LNCaP clone FGC (cell line): ENCODE measurements at regions not wholly inside any gene's neighbourhood (a gene's known extent, or its start where the extent isn't known, plus 50 kb on each side); places are given as distances from the start of the nearest gene placed in this dataset.

Source experiments
- DNase-seq: peaks from one replicate; pipeline ENCODE4 v3.0.0-alpha.2; 2011; ENCODE audit warnings: low read depth
- H3K4me3 ChIP-seq: 2 replicates; pipeline ENCODE4 v1.5.1; 2011; ENCODE audit warnings: mild to moderate bottlenecking, low read depth, low read length, control low read depth
- TF ChIP-seq, protein P1 (sequence below): IDR thresholded peaks from 2 replicates; pipeline ENCODE4 v1.5.1; 2012; ENCODE audit warnings: mild to moderate bottlenecking; ENCODE audit not compliant: control insufficient read depth, insufficient read depth; ENCODE audit errors: extremely low read depth

DNA sequence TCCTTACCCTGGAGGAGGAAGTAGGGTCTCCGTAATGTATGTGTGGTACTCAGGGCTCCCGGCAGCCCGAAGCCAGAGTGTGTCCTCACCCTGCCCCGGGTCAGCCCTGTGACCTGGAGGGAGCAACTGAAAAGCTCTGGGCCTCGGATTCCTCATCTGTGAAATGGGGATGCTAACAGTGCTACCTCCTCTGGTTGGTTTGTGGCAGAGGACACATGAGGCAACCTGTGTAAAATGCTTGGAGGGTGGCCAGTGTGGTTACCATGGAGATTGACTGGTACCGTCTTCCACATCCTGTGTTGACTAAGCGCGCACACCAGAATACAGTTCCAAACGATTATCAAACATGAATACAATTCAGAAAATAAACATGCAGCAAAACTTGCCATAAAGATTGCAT lies 163.8 kb upstream of the KLF6 start:
- no peak for DNase-seq
- TF ChIP-seq, protein P1, sequence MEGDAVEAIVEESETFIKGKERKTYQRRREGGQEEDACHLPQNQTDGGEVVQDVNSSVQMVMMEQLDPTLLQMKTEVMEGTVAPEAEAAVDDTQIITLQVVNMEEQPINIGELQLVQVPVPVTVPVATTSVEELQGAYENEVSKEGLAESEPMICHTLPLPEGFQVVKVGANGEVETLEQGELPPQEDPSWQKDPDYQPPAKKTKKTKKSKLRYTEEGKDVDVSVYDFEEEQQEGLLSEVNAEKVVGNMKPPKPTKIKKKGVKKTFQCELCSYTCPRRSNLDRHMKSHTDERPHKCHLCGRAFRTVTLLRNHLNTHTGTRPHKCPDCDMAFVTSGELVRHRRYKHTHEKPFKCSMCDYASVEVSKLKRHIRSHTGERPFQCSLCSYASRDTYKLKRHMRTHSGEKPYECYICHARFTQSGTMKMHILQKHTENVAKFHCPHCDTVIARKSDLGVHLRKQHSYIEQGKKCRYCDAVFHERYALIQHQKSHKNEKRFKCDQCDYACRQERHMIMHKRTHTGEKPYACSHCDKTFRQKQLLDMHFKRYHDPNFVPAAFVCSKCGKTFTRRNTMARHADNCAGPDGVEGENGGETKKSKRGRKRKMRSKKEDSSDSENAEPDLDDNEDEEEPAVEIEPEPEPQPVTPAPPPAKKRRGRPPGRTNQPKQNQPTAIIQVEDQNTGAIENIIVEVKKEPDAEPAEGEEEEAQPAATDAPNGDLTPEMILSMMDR = no peak
- no peak overlapping the region for H3K4me3 ChIP-seq

DNA sequence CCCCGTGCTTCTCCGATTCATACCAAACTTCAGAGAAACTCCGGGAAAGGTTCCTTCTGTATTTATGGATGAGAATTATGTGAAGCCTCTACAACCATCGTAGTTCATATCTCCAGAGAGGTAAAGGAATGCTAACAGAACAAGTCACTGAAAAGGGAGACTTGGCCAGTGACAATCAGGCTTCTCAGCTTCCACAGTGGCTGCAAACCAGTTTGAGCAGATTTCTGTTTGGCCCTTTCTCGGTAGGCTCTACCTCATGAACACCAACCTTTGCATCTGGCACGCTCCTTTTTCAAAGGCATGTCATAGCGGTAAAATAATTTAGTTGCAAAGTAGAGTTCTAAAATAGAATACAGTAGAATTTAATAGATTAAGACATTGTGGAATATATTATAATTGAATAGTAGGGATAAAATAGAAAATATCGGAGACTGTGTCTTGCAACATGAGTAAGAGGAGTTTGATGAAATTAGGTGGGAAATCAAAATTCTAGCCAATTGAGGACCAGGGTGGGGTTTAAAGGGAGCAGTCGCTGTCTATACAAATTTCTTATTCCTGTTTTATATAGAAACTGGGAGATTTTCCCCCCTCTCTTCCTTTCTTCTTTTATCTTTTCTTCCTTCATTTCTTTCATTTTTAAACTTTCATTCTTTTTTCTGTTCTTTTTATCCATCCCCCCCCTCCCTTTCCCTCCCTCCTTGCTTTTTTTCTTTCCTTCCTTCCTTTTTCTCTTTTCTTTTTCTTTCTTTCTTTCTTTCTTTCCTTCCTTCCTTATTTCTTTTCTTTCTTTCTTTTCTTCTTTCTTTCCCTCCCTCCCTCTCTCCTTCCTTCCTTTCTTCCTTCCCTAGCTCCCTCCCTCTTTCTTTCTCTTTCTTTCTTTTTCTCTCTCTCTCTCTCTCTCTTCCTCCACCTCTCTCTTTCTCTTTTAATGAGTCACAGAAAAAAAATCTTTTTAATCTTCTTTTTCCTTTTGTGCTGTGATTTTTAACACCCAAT lies 161.5 kb upstream of the KLF6 start:
- H3K4me3 ChIP-seq = no peak overlapping the region
- TF ChIP-seq, protein P1 = no peak
- no peak for DNase-seq

DNA sequence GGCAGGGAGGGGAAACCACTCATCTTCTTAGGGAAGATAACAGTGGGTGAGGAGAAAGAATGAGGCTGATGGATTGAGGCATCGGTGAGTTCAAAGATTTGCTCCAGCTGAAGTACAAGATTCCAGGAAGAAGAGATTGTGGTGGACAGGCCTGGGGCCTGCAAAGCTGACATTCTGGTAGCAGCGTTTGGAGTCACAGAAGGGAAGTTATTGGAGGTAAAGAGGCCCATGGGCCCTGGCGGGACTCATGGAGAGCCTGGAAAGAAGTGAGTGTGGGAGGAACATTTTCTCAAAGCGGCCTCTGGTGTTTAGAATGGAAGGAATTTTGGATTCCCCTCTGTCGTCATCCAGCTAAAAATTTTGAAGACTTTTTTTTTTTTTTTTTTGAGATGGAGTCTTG lies 160.0 kb upstream of the KLF6 start:
- TF ChIP-seq, protein P1 = no peak
- no peak overlapping the region for H3K4me3 ChIP-seq
- no peak for DNase-seq

DNA sequence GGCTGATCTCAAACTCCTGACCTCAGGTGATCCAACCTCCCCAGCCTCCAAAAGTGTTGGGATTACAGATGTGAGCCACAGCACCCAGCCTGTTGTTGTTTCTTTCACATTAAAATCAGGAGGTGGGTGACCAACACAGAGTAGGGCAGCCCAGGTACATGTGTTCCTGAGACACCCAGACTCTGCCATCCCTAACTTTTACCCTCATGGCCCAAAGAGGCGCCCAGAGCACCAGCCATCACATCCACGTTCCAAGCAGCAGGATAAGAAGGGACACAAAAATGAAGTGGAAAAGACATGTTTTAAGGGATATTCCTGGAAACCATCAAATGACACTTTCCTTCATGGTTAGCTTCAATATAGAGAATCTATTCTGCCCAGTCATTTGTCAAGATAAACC lies 159.6 kb upstream of the KLF6 start:
- no peak for DNase-seq
- TF ChIP-seq, protein P1 = no peak
- H3K4me3 ChIP-seq = no peak overlapping the region

DNA sequence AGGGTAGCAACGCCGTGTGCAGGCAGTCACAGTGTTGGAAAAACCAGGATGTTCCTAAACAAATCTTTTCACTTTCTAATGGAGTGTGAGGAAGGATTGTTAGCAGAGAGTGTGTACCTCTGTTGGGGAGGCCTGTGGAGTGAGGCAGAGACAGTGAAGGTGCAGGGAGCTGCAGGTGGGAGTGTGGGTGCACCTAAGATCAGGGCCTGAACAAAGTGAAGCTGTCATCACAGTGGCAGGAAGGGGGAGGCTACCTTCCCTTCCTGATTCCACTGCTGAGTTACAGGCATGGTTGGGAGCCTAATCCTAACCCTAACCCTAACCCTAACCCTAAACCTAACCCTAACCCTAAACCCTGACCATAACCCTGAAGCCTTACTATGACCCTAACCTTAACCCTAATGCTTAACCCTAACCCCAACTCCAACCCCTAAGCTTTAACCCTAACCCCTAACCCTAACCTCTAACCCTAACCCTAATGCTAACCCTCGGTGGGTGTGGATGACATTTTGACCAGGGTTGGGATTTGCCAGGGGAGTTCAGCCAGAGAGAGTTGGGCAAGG lies 158.8 kb upstream of the KLF6 start:
- H3K4me3 ChIP-seq = no peak overlapping the region
- DNase-seq = no peak
- TF ChIP-seq, protein P1 = no peak

DNA sequence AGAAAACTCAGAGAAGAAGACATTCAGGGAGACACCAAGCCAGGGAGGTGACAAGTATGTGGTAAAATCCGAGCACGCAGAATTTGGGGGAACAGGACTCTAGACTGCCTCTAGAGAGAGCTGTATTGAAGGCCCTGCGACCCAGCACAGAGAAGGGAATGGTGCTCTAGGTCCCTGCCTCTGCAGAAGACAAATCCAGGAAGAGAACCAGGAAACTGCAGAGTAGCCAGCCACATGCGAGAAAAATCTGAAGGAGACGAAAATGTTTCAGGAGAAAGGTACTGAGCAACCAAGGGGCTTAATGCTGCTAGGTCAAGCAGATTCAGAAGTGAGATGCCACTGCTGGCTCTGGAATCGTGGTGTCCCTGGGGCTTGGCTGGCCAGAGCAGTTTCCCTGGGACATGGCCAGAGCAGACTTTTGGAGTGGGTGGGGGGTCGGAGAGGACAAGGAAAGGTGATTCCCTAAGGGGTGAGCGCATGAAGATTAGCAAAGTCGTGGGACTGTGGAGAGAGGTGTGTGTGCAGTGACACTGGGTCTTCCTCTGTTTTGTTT lies 158.0 kb upstream of the KLF6 start:
- TF ChIP-seq, protein P1 = no peak
- no peak overlapping the region for H3K4me3 ChIP-seq
- DNase-seq = no peak
